ENCODE measurements at regions not wholly inside any gene's neighbourhood (a gene's known extent, or its start where the extent isn't known, plus 50 kb on each side); places are given as distances from the start of the nearest gene placed in this dataset.
A peak's percentile ranks its signal among the peaks of the same experiment; 100 is the strongest.

DNA sequence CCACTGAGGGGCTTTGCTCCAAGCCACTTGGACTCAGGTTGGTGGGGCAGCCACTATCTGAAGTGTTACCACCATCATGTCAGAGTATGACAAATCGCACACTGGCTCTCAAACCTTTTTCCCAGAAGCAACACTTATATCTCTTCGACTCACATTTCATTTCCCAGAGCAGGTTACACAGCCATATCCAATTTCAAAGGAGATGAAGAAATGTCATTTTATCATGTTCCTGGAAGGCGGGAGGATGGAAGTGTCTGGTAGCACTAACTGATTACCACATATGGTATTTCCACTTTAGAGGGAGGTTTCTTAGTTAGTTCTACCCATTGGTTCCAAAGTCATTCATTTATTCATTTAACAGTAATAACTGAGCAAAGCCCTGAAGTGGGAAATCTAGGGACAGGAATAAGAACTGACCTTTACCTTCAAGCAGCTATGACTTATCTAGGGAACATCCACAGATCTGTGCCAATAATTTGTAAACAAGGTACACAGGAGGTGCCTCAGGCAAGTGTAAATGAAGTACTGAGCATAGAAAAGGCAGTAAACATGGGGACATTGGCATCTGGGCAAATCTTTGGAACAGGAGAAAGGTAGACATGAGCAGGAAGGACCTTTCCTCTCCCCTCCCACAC is 54.9 kb upstream of the LRRC55 start:
- no peak overlapping the region for H2AFZ ChIP-seq (ENCODE audit: low read length)
- no peaks in the 10 kb centered on the region for H3K27me3 ChIP-seq (replicated peaks; ENCODE audit: insufficient read depth, low read length)
- no peaks in the 10 kb centered on the region for H3K36me3 ChIP-seq (replicated peaks; ENCODE audit: insufficient read depth, low read length)

DNA sequence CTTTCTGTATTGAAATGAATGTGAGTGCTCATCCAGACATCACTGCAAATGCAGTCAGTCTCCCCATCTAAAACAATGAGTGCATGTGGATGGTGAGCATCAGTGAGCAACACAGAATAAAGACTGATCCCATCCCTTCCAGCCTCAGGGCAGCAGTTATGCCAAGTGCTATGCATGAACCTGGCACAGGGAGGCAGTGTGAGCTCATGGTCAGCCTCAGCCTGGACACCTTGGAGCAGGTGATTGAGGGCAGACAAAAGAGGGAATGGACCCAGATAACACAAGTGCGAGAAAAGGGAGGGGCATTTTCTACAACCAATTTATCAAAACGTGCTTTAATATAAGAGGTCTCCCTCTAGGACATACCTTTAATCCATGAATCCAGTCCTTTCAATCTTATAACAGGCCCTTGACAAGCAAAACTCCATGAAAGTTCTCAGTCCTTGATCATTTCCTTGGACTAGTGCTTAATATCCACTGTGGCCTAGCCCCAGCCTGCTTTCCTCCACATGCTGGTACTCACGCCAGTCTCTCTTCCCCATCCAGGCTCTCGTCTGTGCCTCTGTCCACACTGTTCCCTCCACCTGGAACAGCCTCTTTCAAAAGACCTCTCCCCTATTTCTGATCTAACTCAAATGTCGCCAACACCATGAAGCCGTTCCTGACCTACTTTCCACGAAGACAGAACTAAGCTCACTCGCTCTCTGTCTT is 50.5 kb upstream of the LRRC55 start:
- DNase-seq: no peak
- H3K36me3 ChIP-seq (replicated peaks; ENCODE audit: insufficient read depth, low read length): no peaks in the 10 kb centered on the region

More for the DNA sequence above, 54.9 kb upstream of the LRRC55 start:
- Histone ChIP-seq H3K9me2 (replicated peaks; ENCODE audit: insufficient read depth, low read length) (no peaks in the 10 kb centered on the region), H3K4me3 (ENCODE audit: low read length) (no peak overlapping the region), H3K27ac (ENCODE audit: low read length) (no peak overlapping the region), H3F3A (ENCODE audit: insufficient read depth, low read length) (no peaks in the 10 kb centered on the region), H3K79me2 (ENCODE audit: low read length) (no peaks in the 10 kb centered on the region), H3K9ac (ENCODE audit: low read length) (no peak overlapping the region), H3K4me1 (ENCODE audit: low read length) (no peaks in the 10 kb centered on the region), H3K9me3 (replicated peaks; ENCODE audit: insufficient read depth, low read length) (no peaks in the 10 kb centered on the region), H3K4me2 (ENCODE audit: low read depth, low read length) (no peak overlapping the region), H4K20me1 (ENCODE audit: insufficient read depth, low read length) (no peaks in the 10 kb centered on the region)
- TF ChIP-seq EZH2phosphoT487 (IDR thresholded peaks at IDR 0.05; ENCODE audit: low read length) (no peak), EZH2 (optimal IDR thresholded peaks at IDR 0.05; ENCODE audit: low read depth, low read length) (no peak)
- TF ChIP-seq, protein P1, sequence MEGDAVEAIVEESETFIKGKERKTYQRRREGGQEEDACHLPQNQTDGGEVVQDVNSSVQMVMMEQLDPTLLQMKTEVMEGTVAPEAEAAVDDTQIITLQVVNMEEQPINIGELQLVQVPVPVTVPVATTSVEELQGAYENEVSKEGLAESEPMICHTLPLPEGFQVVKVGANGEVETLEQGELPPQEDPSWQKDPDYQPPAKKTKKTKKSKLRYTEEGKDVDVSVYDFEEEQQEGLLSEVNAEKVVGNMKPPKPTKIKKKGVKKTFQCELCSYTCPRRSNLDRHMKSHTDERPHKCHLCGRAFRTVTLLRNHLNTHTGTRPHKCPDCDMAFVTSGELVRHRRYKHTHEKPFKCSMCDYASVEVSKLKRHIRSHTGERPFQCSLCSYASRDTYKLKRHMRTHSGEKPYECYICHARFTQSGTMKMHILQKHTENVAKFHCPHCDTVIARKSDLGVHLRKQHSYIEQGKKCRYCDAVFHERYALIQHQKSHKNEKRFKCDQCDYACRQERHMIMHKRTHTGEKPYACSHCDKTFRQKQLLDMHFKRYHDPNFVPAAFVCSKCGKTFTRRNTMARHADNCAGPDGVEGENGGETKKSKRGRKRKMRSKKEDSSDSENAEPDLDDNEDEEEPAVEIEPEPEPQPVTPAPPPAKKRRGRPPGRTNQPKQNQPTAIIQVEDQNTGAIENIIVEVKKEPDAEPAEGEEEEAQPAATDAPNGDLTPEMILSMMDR (IDR thresholded peaks at IDR 0.05; ENCODE audit: low read length): no peak
- no peak for DNase-seq

More for the DNA sequence above, 50.5 kb upstream of the LRRC55 start:
- Histone ChIP-seq H2AFZ (ENCODE audit: low read length) (no peak overlapping the region), H3K4me3 (ENCODE audit: low read length) (no peak overlapping the region), H3K4me1 (ENCODE audit: low read length) (no peaks in the 10 kb centered on the region), H3K27ac (ENCODE audit: low read length) (no peak overlapping the region), H3K9me3 (replicated peaks; ENCODE audit: insufficient read depth, low read length) (no peaks in the 10 kb centered on the region), H3K27me3 (replicated peaks; ENCODE audit: insufficient read depth, low read length) (no peaks in the 10 kb centered on the region), H4K20me1 (ENCODE audit: insufficient read depth, low read length) (no peaks in the 10 kb centered on the region), H3K79me2 (ENCODE audit: low read length) (no peaks in the 10 kb centered on the region), H3K9me2 (replicated peaks; ENCODE audit: insufficient read depth, low read length) (no peaks in the 10 kb centered on the region), H3K9ac (ENCODE audit: low read length) (no peak overlapping the region), H3F3A (ENCODE audit: insufficient read depth, low read length) (no peaks in the 10 kb centered on the region), H3K4me2 (ENCODE audit: low read depth, low read length) (no peak overlapping the region)
- TF ChIP-seq, protein P1 (IDR thresholded peaks at IDR 0.05; ENCODE audit: low read length): peak; percentile 11; the same call in 1 of the 2 replicates
- no peak for TF ChIP-seq EZH2 (optimal IDR thresholded peaks at IDR 0.05; ENCODE audit: low read depth, low read length)

Data from MM.1S (cell line).